Nucleus accumbens (tissue), 56 donors: ENCODE measurements at regions not wholly inside any gene's neighbourhood (a gene's known extent, or its start where the extent isn't known, plus 50 kb on each side); places are given as distances from the start of the nearest gene placed in this dataset.
A peak's percentile ranks its signal among the peaks of the same experiment; 100 is the strongest.

ENCODE experiments used
- DNase-seq, 56 donors: peaks; one replicate each; lab custom pipeline; 2025; lab: John Stamatoyannopoulos, UW

DNA sequence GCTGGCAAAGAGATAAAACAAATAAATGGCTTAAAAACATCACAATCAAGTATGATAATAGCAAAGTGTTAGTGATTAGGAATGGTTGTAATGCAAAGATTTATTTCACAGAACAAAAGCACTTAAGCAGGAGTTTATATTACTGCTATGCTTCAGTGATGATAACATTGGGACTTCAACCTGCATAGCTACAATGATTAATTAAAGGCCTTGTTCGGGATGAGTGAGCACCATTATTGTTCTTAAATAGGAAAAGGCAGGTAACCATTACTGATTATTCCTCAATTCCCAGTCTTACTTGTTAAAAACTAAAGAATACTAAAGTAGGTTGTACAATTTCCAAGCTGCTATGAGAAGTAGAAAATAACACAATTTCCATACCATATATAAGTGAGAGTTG, 1247.5 kb upstream of the CDH8 start:
- DNase-seq = no peak

DNA sequence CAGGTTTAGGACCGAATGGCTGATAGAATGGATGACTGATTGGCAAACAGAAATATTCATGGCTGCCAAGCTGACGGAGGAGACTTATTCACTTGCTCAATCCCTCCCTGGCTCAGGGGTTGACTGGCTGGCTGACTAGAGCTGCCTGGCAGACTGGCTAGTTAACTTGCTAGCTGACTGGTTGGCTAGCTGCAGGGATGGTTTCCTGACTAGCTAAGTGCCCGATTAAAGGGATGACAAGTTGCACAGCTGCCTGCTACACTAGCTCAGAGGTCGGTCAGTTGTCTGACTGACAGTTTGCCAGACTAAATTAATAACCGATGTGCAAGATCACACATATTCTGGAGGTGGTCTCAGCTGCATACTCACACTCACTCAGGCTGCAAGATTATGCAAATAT, 1208.4 kb upstream of the CDH8 start:
- DNase-seq = peak in 1 of 56 donors; percentile 1

DNA sequence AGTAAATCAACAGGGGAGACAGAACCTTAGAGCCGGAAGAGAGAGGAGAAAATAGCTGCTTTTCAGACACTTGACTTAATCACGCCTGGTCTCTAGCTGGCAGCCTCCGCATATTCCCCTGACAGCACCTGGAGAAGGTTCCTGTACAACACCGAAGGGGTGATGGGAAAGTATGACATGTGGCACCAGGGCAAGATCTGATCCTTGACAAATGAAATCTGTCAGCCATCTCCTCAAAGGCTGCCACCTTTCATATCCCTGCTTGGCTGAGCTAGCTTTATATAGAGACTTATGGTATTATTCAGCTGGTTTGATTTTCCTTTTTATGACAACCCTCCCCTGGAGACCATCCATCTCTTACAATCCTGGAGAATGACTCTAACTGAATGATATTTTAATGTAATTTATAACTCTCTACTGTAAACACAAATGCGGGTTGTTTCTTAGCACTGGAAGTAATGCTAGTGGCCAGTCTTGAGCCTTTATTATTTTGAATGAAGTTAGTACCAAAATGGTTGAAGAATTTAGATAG, 1205.3 kb upstream of the CDH8 start:
- DNase-seq = no peak

DNA sequence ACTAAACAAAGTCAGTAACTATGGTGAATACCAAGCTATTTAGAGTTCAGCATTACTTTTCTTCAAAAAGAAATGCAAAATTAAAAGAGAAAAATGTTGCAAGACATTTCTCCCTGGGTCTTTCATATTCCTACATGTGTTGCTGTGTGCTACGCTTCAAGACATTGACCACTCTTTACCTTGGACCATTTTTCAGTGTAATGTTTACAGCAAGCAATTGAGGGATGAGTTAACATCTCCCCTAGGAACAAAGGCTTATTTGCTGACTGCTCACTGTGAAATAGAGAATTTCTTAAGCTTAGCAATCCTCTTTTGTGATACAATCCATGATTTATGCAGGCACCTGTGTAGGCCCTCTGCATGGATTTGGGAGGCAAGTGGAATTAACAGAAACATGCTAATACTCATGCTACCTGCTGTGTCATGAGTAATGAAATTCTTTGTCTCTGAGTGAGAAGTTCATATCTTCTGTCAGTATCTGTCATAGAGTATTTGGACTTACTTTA, 1202.9 kb upstream of the CDH8 start:
- no peak for DNase-seq

DNA sequence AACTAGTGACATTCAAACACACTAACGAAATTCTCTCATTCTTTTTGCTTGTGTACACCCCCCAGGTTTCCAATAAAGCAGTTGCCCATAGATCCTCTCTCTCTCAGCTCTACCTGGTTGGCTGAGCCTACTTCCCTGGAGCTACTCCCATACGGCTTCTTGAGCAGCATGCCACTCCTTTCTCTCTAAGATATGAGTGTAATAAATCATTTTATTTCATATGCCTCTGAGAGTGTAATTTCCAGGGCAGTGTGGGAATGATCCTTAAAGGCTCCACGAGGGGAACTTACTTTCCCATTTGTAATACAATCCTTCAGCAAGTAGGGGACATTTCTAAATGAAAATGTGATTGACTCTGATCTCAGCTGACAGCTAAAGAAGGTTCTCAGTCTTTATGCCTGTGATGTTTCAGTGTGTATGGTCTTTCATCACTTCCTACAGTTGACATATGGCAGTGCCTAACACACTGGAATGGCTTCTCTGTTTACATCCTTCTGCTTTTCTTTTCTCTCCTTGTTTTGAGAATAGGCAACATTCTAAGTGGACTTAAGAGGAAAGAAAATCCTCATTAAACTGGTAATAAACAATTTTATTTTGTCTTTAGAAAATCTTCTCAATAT, 1194.3 kb upstream of the CDH8 start:
- DNase-seq = no peak

GRCh38 chr16:63228259-63228658, 1192.0 kb upstream of the CDH8 start:
- no peak for DNase-seq

DNA sequence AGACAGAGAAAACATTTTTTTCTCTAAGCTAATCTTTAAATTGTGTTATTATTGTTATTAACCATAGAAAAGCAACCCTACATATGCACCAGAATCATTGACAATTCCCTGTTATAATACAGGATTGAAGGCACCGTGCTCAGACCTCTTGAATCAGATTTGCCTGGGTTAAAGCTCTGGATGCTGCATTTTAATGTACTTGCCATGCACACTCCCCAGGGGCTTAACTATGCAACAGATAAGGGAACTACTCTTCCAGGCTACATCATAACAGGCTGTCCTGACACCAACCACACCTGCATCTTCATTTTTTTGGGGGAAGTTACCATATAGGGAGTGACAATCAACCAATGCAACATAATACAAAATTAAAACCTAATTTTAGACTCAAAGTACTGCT, 1187.6 kb upstream of the CDH8 start:
- no peak for DNase-seq

GRCh38 chr16:63216696-63217423, 1180.6 kb upstream of the CDH8 start:
- DNase-seq = no peak

- DNase-seq = no peak
Measured at GRCh38 chr16:63201851-63202250, 1165.6 kb upstream of the CDH8 start.

- DNase-seq = no peak
Measured at GRCh38 chr16:63200940-63201339, 1164.7 kb upstream of the CDH8 start.

DNA sequence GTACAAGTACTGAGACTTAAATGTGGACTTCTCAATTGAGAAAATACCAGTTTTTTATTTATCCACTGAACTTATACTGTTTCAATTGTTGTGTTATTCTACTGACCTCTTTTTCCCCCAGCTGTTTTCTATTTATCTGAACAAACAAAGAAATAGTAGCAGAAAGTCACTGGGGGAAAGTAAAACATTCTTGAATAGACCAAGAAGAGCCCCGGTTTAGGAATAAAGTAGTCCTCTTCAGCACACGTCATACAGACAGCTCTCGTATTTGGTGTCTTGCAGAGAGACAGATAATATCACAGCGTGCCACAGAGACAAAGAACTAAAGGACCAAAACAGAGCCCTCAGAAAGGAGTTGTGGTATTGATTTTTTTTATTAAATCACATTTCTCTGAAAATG, 1159.1 kb upstream of the CDH8 start:
- no peak for DNase-seq

DNA sequence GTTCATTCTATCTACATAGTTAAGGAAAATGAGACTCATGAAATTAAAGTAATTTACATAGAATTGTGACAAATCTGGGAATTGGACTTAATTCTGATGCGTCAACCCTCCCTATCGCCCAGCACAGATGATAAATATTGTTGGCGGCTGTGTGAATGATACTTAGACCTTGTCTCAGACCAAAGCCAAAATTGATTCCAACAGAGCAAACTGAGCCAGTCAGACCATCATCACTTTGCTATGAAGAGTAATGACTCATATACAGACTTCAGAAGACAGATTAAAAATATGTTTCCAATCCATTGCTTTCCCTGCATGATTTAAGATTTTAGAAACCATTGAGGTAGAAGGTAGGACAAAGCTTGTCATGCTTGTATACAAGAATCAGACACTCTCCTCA, 1156.7 kb upstream of the CDH8 start:
- DNase-seq = no peak

GRCh38 chr16:63188086-63188771, 1152.0 kb upstream of the CDH8 start:
- no peak for DNase-seq

- DNase-seq = no peak
Measured at GRCh38 chr16:63187638-63188037, 1151.4 kb upstream of the CDH8 start.

DNA sequence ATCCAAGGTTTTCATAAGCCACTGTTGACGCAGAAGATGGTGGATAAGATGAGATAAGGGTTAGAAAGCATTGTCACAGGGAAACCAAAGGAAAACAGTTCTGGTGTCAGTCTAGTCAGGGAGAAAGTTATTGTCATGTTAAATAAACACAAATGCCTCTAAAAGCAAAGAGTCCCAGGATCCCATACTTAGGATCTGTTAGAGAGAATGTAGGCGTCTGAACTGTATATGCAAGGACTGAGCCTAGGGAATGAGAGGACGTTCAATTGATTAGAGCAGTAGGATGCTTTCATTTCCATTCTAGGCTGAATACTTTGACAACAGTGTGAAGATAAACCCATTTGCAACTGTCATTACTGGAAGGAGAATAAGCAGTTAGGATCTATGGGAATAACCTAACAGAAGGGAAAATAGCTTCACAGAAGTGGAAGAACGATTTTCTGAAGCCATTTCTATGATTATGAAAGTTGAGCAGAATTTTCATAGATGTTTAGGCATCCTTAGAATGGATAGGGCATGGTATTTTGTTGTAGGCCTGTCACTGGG, 1149.1 kb upstream of the CDH8 start:
- no peak for DNase-seq

DNA sequence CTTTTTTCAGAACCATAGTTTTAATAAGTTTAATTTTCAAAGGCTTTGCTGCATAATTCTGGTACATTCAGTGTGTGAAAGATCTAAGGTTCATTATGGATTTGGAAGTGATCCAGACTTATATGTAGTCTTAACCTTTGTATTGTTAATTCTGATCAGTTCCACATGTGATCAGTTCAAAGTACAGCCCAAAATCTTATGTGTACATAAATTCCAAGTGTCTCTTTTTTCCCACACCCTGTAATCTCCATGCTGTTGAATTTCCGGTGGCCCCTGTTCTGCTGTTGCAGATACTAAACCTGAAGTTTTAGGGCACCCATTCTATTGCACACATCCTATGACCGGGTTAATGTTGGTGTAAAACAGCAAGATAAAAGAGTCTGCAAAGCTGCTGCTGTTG, 1147.5 kb upstream of the CDH8 start:
- no peak for DNase-seq

DNA sequence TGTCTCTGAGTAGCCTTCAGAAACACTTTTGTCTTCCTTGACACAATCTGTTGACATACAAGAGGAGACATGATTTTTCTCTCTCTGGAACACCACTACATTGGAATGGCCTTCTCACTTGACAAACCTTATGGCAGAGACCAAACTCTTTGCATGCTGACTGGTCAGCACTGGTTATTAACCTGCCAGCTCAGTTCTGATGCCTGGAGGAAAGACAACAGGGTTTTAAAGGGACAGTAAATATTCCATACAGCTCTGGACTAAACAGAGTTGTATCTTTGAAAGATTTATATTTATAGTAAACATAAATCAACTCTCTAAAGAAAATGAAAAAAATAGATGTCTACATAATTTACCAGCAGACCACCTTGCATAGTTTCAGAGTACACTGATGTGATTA, 1139.1 kb upstream of the CDH8 start:
- DNase-seq = no peak

DNA sequence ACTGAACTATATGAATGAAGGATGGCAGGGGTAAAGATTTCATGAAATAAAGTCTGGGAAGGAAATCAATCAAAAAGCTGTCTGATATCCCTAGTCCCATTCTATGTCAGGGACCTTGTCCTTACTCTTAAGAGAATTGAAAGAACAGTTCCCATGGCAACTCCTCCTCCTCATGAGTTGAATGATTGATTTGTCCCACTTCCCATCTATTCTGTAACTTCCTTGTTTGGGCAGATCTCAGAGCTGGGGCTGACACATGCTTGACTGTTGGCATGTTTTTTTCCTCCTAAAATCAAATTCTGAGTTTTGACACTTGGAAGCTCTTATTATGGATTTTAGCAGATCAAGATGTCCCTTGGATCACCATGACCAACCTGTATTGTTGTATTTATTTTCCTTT, 1138.6 kb upstream of the CDH8 start:
- no peak for DNase-seq

DNA sequence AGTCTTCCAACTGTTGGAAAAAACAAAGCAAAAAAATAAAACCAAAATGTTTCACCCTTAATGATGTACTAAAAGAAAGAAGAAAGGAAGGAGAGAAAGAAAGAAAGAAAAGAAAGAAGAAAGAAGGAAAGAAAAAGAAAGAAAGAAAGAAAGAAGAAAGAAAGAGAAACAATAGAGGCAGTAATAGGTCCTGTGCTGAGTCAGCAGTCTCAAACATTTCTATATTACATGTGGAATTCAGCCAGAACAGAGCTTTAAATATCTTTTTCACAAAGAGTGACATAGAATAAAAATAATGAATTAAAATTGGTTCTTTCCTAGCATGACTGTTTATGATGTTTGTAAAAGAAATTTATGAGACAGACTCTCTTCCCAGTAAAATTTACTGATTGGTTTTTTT, 1135.3 kb upstream of the CDH8 start:
- no peak for DNase-seq

GRCh38 chr16:63169100-63169499, 1132.9 kb upstream of the CDH8 start:
- DNase-seq = no peak

GRCh38 chr16:63157818-63158217, 1121.6 kb upstream of the CDH8 start:
- DNase-seq = no peak
